T-helper 17 cell (primary cell): ENCODE measurements at regions not wholly inside any gene's neighbourhood (a gene's known extent, or its start where the extent isn't known, plus 50 kb on each side); places are given as distances from the start of the nearest gene placed in this dataset.

Source experiments
- ATAC-seq: fragments of 150-1000 bp; cut with Tn5 transposase; 2 replicates; pipeline ENCODE4 v1.10.0; 2021; ENCODE audit warnings: mild to moderate bottlenecking, moderate library complexity
- DNase-seq, 3 donors: peaks; one replicate each; pipeline versions ENCODE4 v3.0.0 to v3.0.0-alpha.2; 2020 to 2021
- H3K9me3 ChIP-seq: one replicate; pipeline ENCODE4 v1.7.0; 2013; ENCODE audit warnings: low read length, mild to moderate bottlenecking; ENCODE audit not compliant: control insufficient read depth, poor library complexity, severe bottlenecking
- H3K27ac Mint-ChIP-seq: one replicate; pipeline ENCODE4 v1.8.0; 2022; ENCODE audit warnings: mild to moderate bottlenecking, moderate library complexity, mixed read lengths
- H3K27me3 Mint-ChIP-seq: one replicate; pipeline ENCODE4 v1.8.0; 2022; ENCODE audit warnings: mixed read lengths
- H3K36me3 Mint-ChIP-seq: one replicate; pipeline ENCODE4 v1.8.0; 2022; ENCODE audit warnings: low read depth, mixed read lengths
- H3K4me1 Mint-ChIP-seq: one replicate; pipeline ENCODE4 v1.8.0; 2022; ENCODE audit warnings: mild to moderate bottlenecking, mixed read lengths
- H3K4me3 Mint-ChIP-seq: one replicate; pipeline ENCODE4 v1.8.0; 2022; ENCODE audit warnings: mild to moderate bottlenecking, moderate library complexity, mixed read lengths

GRCh38 chr2:8537562-8538155 is 144.2 kb upstream of the ID2 start:
- no peaks in the 10 kb centered on the region for H3K36me3 Mint-ChIP-seq
- peaks cover 54% of the 10 kb centered on the region for H3K4me1 Mint-ChIP-seq
- no peak overlapping the region for H3K4me3 Mint-ChIP-seq
- H3K9me3 ChIP-seq: no peaks in the 10 kb centered on the region
- peak overlapping the region; percentile 98 for H3K27ac Mint-ChIP-seq
- no peak for DNase-seq
- no peak for ATAC-seq
- H3K27me3 Mint-ChIP-seq: no peaks in the 10 kb centered on the region

GRCh38 chr2:8538531-8538930 is 143.3 kb upstream of the ID2 start:
- H3K9me3 ChIP-seq: no peaks in the 10 kb centered on the region
- peak overlapping the region; percentile 98 for H3K27ac Mint-ChIP-seq
- ATAC-seq (no peak), DNase-seq (no peak)
- H3K4me3 Mint-ChIP-seq: peak overlapping the region; percentile 34
- H3K36me3 Mint-ChIP-seq: no peaks in the 10 kb centered on the region
- peaks cover 61% of the 10 kb centered on the region for H3K4me1 Mint-ChIP-seq
- no peaks in the 10 kb centered on the region for H3K27me3 Mint-ChIP-seq

- H3K4me3 Mint-ChIP-seq: no peak overlapping the region
- H3K27ac Mint-ChIP-seq: peak overlapping the region; percentile 98
- no peaks in the 10 kb centered on the region for H3K36me3 Mint-ChIP-seq
- H3K4me1 Mint-ChIP-seq: peaks cover 65% of the 10 kb centered on the region
- no peaks in the 10 kb centered on the region for H3K9me3 ChIP-seq
- DNase-seq (no peak), ATAC-seq (no peak)
- H3K27me3 Mint-ChIP-seq: no peaks in the 10 kb centered on the region
Measured at GRCh38 chr2:8538931-8539621, 142.8 kb upstream of the ID2 start.

GRCh38 chr2:8539743-8540551 is 141.9 kb upstream of the ID2 start:
- no peaks in the 10 kb centered on the region for H3K9me3 ChIP-seq
- ATAC-seq: no peak
- peaks cover 71% of the 10 kb centered on the region for H3K4me1 Mint-ChIP-seq
- no peak for DNase-seq
- H3K36me3 Mint-ChIP-seq: no peaks in the 10 kb centered on the region
- H3K27ac Mint-ChIP-seq: peak overlapping the region; percentile 98
- H3K27me3 Mint-ChIP-seq: no peaks in the 10 kb centered on the region
- H3K4me3 Mint-ChIP-seq: peak overlapping the region; percentile 28

GRCh38 chr2:8540552-8541055 is 141.3 kb upstream of the ID2 start:
- ATAC-seq: no peak
- Mint-ChIP-seq H3K4me3 (peak overlapping the region; percentile 71), H3K27ac (peak overlapping the region; percentile 98), H3K4me1 (peaks cover 75% of the 10 kb centered on the region), H3K27me3 (no peaks in the 10 kb centered on the region), H3K36me3 (no peaks in the 10 kb centered on the region)
- DNase-seq: no peak
- H3K9me3 ChIP-seq: no peaks in the 10 kb centered on the region

GRCh38 chr2:8541223-8541622 is 140.6 kb upstream of the ID2 start:
- Mint-ChIP-seq H3K4me1 (peaks cover 71% of the 10 kb centered on the region), H3K36me3 (no peaks in the 10 kb centered on the region), H3K27ac (peak overlapping the region; percentile 98), H3K27me3 (no peaks in the 10 kb centered on the region), H3K4me3 (peak overlapping the region; percentile 71)
- DNase-seq (no peak), ATAC-seq (no peak)
- no peaks in the 10 kb centered on the region for H3K9me3 ChIP-seq

GRCh38 chr2:8541636-8542035 is 140.2 kb upstream of the ID2 start:
- no peak for ATAC-seq
- no peak for DNase-seq
- no peak overlapping the region for H3K4me3 Mint-ChIP-seq
- H3K4me1 Mint-ChIP-seq: peaks cover 69% of the 10 kb centered on the region
- no peaks in the 10 kb centered on the region for H3K9me3 ChIP-seq
- no peaks in the 10 kb centered on the region for H3K27me3 Mint-ChIP-seq
- H3K27ac Mint-ChIP-seq: peak overlapping the region; percentile 98
- H3K36me3 Mint-ChIP-seq: no peaks in the 10 kb centered on the region

- no peak for ATAC-seq
- H3K4me3 Mint-ChIP-seq: peak overlapping the region; percentile 86
- H3K4me1 Mint-ChIP-seq: peaks cover 71% of the 10 kb centered on the region
Measured at GRCh38 chr2:8542381-8543059, 139.3 kb upstream of the ID2 start.

GRCh38 chr2:8543060-8543382 is 138.8 kb upstream of the ID2 start:
- ATAC-seq (peak; percentile 55), DNase-seq (peak in 2 of 3 donors; percentile 21 to 49)
- peak overlapping the region; percentile 86 for H3K4me3 Mint-ChIP-seq
- H3K9me3 ChIP-seq: no peaks in the 10 kb centered on the region
- H3K36me3 Mint-ChIP-seq: no peaks in the 10 kb centered on the region
- no peaks in the 10 kb centered on the region for H3K27me3 Mint-ChIP-seq
- H3K4me1 Mint-ChIP-seq: peaks cover 74% of the 10 kb centered on the region
- peak overlapping the region; percentile 98 for H3K27ac Mint-ChIP-seq

More at GRCh38 chr2:8542381-8543059, 139.3 kb upstream of the ID2 start:
- H3K36me3 Mint-ChIP-seq: no peaks in the 10 kb centered on the region
- no peak for DNase-seq
- no peaks in the 10 kb centered on the region for H3K9me3 ChIP-seq
- H3K27me3 Mint-ChIP-seq: no peaks in the 10 kb centered on the region
- H3K27ac Mint-ChIP-seq: peak overlapping the region; percentile 98

- H3K27me3 Mint-ChIP-seq: no peaks in the 10 kb centered on the region
Measured at GRCh38 chr2:8543383-8544170, 138.3 kb upstream of the ID2 start.

GRCh38 chr2:8544171-8544785 is 137.6 kb upstream of the ID2 start:
- no peaks in the 10 kb centered on the region for H3K9me3 ChIP-seq
- peak overlapping the region; percentile 86 for H3K4me3 Mint-ChIP-seq
- H3K36me3 Mint-ChIP-seq: no peaks in the 10 kb centered on the region
- H3K4me1 Mint-ChIP-seq: peaks cover 73% of the 10 kb centered on the region
- DNase-seq (no peak), ATAC-seq (no peak)
- H3K27ac Mint-ChIP-seq: peak overlapping the region; percentile 98
- no peaks in the 10 kb centered on the region for H3K27me3 Mint-ChIP-seq

More at GRCh38 chr2:8543383-8544170, 138.3 kb upstream of the ID2 start:
- peak overlapping the region; percentile 86 for H3K4me3 Mint-ChIP-seq
- ATAC-seq (peak; percentile 66), DNase-seq (peak; percentile 24 to 46 (median 42))
- H3K36me3 Mint-ChIP-seq: no peaks in the 10 kb centered on the region
- H3K4me1 Mint-ChIP-seq: peaks cover 71% of the 10 kb centered on the region
- no peaks in the 10 kb centered on the region for H3K9me3 ChIP-seq
- H3K27ac Mint-ChIP-seq: peak overlapping the region; percentile 98
